ENCODE measurements at regions not wholly inside any gene's neighbourhood (a gene's known extent, or its start where the extent isn't known, plus 50 kb on each side); places are given as distances from the start of the nearest gene placed in this dataset.

DNA sequence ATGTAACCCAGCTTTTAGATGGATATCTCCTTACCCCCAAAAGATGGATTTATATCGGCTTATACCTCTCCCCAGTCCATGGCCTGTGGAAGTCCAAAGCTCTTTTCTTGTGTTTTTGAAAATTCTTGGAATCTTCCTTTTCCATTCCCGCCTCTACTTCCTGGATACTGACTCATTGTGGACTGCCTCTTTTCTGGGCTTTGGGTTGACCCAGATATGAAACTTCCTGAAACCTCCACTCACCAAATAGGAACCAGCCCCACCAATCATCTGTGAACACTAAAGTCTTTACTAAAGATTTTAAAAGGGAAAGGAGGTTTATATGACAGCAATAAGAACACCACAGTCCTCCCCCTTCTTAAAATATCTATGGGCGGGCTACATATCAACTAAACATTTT lies 163.4 kb upstream of the SYN3 start:
- H3K36me3 ChIP-seq (ENCODE audit: insufficient read depth) = no peaks in the 10 kb centered on the region
- TF ChIP-seq CTCF (conservative IDR thresholded peaks at IDR 0.05; ENCODE audit: low read depth, low read length) = no peak
- H3K27me3 ChIP-seq (ENCODE audit: insufficient read depth, low read depth) = no peaks in the 10 kb centered on the region
- H4K20me1 ChIP-seq (ENCODE audit: insufficient read depth) = no peaks in the 10 kb centered on the region
- H2AFZ ChIP-seq (ENCODE audit: low read depth) = no peak overlapping the region
- H3K4me2 ChIP-seq = no peak overlapping the region
- H3K4me3 ChIP-seq (IDR thresholded peaks at IDR 0.05; ENCODE audit: insufficient read depth, low read depth, low read length) = no peak overlapping the region
- H3K9ac ChIP-seq = no peak overlapping the region
- H3K4me1 ChIP-seq (ENCODE audit: low read depth, poor library complexity, severe bottlenecking) = no peaks in the 10 kb centered on the region
- no peak overlapping the region for H3K27ac ChIP-seq
- H3K79me2 ChIP-seq (ENCODE audit: insufficient read depth, low read depth) = no peaks in the 10 kb centered on the region

DNA sequence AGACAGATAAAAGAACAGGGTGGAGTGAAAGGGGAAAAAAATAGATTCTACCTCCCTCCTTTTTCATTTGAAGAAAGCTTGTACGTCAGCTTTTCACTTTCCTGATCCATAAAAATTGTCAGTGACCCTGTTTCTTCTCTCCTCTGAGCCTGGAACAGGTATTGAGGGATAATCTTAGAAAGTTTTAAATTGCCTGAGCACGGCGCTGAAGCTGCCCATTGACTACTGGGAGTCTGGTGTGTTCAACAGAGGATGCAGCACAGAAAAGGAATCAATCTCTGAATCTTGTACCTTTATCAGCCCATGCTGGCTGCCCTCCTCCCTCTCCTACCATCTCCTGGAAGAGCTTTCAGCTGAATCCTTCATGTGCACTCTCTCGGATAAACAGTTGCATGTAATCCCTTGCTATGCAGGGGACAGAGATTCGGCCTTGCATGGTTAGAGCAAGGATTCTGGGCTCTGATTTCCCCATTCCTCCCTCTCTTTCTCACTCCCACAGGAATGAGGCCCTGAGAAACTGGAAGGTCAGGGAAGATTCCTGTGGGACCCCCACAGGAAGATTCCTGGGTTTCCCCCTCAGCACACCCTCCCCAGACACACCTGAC lies 162.4 kb upstream of the SYN3 start:
- no peaks in the 10 kb centered on the region for H3K27me3 ChIP-seq (ENCODE audit: insufficient read depth, low read depth)
- TF ChIP-seq CTCF (conservative IDR thresholded peaks at IDR 0.05; ENCODE audit: low read depth, low read length) = no peak
- H3K4me2 ChIP-seq = no peak overlapping the region
- no peaks in the 10 kb centered on the region for H3K79me2 ChIP-seq (ENCODE audit: insufficient read depth, low read depth)
- no peak overlapping the region for H3K9ac ChIP-seq
- no peaks in the 10 kb centered on the region for H4K20me1 ChIP-seq (ENCODE audit: insufficient read depth)
- H3K27ac ChIP-seq = no peak overlapping the region
- H3K4me3 ChIP-seq (IDR thresholded peaks at IDR 0.05; ENCODE audit: insufficient read depth, low read depth, low read length) = no peak overlapping the region
- H3K4me1 ChIP-seq (ENCODE audit: low read depth, poor library complexity, severe bottlenecking) = no peaks in the 10 kb centered on the region
- H3K36me3 ChIP-seq (ENCODE audit: insufficient read depth) = no peaks in the 10 kb centered on the region
- H2AFZ ChIP-seq (ENCODE audit: low read depth) = no peak overlapping the region

DNA sequence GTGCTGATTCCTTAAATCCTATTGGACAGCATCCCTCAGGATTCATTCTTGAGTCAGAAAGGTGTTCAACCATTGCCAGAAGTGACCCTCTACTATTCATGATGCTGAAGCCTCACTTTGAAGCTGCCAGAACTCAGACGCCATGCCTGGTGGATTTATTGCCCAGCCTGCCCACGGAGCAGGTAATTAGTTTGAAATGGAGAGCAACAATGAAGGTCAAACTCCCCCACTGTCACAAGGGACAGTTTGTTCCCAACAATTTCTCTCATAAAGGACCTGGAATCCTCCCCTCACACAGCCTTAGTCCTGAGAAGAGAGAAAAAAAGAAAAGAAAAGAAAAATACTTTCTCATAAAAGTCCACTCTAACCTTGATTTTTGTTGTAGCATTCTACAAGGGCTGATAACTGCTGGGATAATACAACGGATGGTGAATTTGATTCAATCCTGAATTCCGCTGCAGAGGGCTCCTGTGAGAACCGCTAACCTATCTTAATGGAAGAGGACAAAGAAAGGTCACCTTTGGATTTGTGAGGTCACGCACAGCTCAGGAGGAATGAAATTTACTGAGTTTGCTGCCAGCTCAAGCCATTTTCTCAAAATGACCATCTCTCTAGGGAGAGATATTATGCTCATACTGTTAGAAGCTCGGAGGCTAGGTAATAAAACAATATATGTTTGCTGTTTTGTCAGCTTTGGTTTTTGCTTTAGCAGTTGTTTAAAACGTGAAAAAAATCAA lies 161.6 kb upstream of the SYN3 start:
- no peak overlapping the region for H2AFZ ChIP-seq (ENCODE audit: low read depth)
- no peaks in the 10 kb centered on the region for H3K79me2 ChIP-seq (ENCODE audit: insufficient read depth, low read depth)
- H3K36me3 ChIP-seq (ENCODE audit: insufficient read depth) = no peaks in the 10 kb centered on the region
- H3K4me1 ChIP-seq (ENCODE audit: low read depth, poor library complexity, severe bottlenecking) = no peaks in the 10 kb centered on the region
- H3K4me3 ChIP-seq (IDR thresholded peaks at IDR 0.05; ENCODE audit: insufficient read depth, low read depth, low read length) = no peak overlapping the region
- no peaks in the 10 kb centered on the region for H3K27me3 ChIP-seq (ENCODE audit: insufficient read depth, low read depth)
- H3K27ac ChIP-seq = no peak overlapping the region
- H3K4me2 ChIP-seq = no peak overlapping the region
- H4K20me1 ChIP-seq (ENCODE audit: insufficient read depth) = no peaks in the 10 kb centered on the region
- no peak for TF ChIP-seq CTCF (conservative IDR thresholded peaks at IDR 0.05; ENCODE audit: low read depth, low read length)
- H3K9ac ChIP-seq = no peak overlapping the region

GRCh38 chr22:33213383-33214075 lies 155.3 kb upstream of the SYN3 start:
- H3K4me1 ChIP-seq (ENCODE audit: low read depth, poor library complexity, severe bottlenecking) = no peaks in the 10 kb centered on the region
- no peak for TF ChIP-seq CTCF (conservative IDR thresholded peaks at IDR 0.05; ENCODE audit: low read depth, low read length)
- H2AFZ ChIP-seq (ENCODE audit: low read depth) = no peak overlapping the region
- no peak overlapping the region for H3K4me2 ChIP-seq
- no peaks in the 10 kb centered on the region for H4K20me1 ChIP-seq (ENCODE audit: insufficient read depth)
- H3K27me3 ChIP-seq (ENCODE audit: insufficient read depth, low read depth) = no peaks in the 10 kb centered on the region
- H3K79me2 ChIP-seq (ENCODE audit: insufficient read depth, low read depth) = no peaks in the 10 kb centered on the region
- no peak overlapping the region for H3K27ac ChIP-seq
- H3K9ac ChIP-seq = no peak overlapping the region
- H3K36me3 ChIP-seq (ENCODE audit: insufficient read depth) = no peaks in the 10 kb centered on the region
- H3K4me3 ChIP-seq (IDR thresholded peaks at IDR 0.05; ENCODE audit: insufficient read depth, low read depth, low read length) = no peak overlapping the region

All from KMS-11 (cell line).